Activated CD4-positive, alpha-beta T cell treated with anti-CD3 and anti-CD28 coated beads, Interleukin-2, amount 10 ng/mL, durations not matched to agents 7 days and 5 days (primary cell): ENCODE measurements at regions not wholly inside any gene's neighbourhood (a gene's known extent, or its start where the extent isn't known, plus 50 kb on each side); places are given as distances from the start of the nearest gene placed in this dataset.

Source experiments
- CTCF ChIA-PET: fragments of 350-600 bp; sonication (Branson Sonifier 250); formaldehyde crosslinking; loops from one replicate; lab custom pipeline; 2021; ENCODE audit warnings: antibody characterized with exemption; lab: Charles Lee
- POLR2A ChIA-PET: fragments of 350-600 bp; sonication (Branson Sonifier 250); formaldehyde crosslinking; loops from one replicate; lab custom pipeline; 2021; ENCODE audit warnings: antibody characterized with exemption; lab: Charles Lee
- DNase-seq: peaks from one replicate; pipeline ENCODE4 v3.0.0-alpha.2; 2020
- H3K27ac Mint-ChIP-seq: one replicate; pipeline ENCODE4 v1.8.0; 2021; ENCODE audit warnings: mild to moderate bottlenecking, moderate library complexity, mixed read lengths
- H3K27me3 Mint-ChIP-seq: one replicate; pipeline ENCODE4 v1.8.0; 2021; ENCODE audit warnings: mixed read lengths
- H3K36me3 Mint-ChIP-seq: one replicate; pipeline ENCODE4 v1.8.0; 2021; ENCODE audit warnings: low read depth, mixed read lengths
- H3K4me1 Mint-ChIP-seq: one replicate; pipeline ENCODE4 v1.8.0; 2021; ENCODE audit warnings: mixed read lengths
- H3K4me3 Mint-ChIP-seq: one replicate; pipeline ENCODE4 v1.8.0; 2021; ENCODE audit warnings: mild to moderate bottlenecking, moderate library complexity, mixed read lengths
- H3K9me3 Mint-ChIP-seq: one replicate; pipeline ENCODE4 v1.8.0; 2021; ENCODE audit warnings: mixed read lengths

GRCh38 chr17:79535728-79536025 lies 75.2 kb downstream of the RBFOX3 start:
- POLR2A ChIA-PET: no interaction called here
- CTCF ChIA-PET: no interaction called here
- H3K4me3 Mint-ChIP-seq: no peak overlapping the region
- H3K36me3 Mint-ChIP-seq: no peaks in the 10 kb centered on the region
- H3K9me3 Mint-ChIP-seq: no peaks in the 10 kb centered on the region
- DNase-seq: no peak
- no peaks in the 10 kb centered on the region for H3K27me3 Mint-ChIP-seq
- no peaks in the 10 kb centered on the region for H3K4me1 Mint-ChIP-seq
- H3K27ac Mint-ChIP-seq: no peak overlapping the region

GRCh38 chr17:79534851-79535727 lies 75.8 kb downstream of the RBFOX3 start:
- Mint-ChIP-seq H3K27ac (no peak overlapping the region), H3K4me3 (no peak overlapping the region), H3K9me3 (no peaks in the 10 kb centered on the region), H3K4me1 (no peaks in the 10 kb centered on the region), H3K36me3 (no peaks in the 10 kb centered on the region), H3K27me3 (no peaks in the 10 kb centered on the region)
- POLR2A ChIA-PET: no interaction called here
- CTCF ChIA-PET: interaction anchor here (0.7 to 1.7 kb wide), 2 partner anchors 9 to 1756 kb away, joined by 3 to 4 read pairs; no protein-coding TSS in a partner anchor
- no peak for DNase-seq

- CTCF ChIA-PET: interaction anchor here (0.7 to 1.7 kb wide), 2 partner anchors 8 to 1757 kb away, joined by 3 to 4 read pairs; no protein-coding TSS in a partner anchor
- DNase-seq: no peak
- H3K4me1 Mint-ChIP-seq: no peaks in the 10 kb centered on the region
- no peak overlapping the region for H3K4me3 Mint-ChIP-seq
- POLR2A ChIA-PET: no interaction called here
- no peaks in the 10 kb centered on the region for H3K27me3 Mint-ChIP-seq
- no peaks in the 10 kb centered on the region for H3K36me3 Mint-ChIP-seq
- H3K27ac Mint-ChIP-seq: no peak overlapping the region
- H3K9me3 Mint-ChIP-seq: no peaks in the 10 kb centered on the region
These were observed 76.7 kb downstream of the RBFOX3 start for GRCh38 chr17:79534111-79534510.

- ChIA-PET POLR2A (no interaction called here), CTCF (interaction anchor here (1.1 kb wide), 1 partner anchor 43 kb away, joined by 4 read pairs; no protein-coding TSS in a partner anchor)
- no peak for DNase-seq
- H3K27me3 Mint-ChIP-seq: no peaks in the 10 kb centered on the region
- H3K4me1 Mint-ChIP-seq: no peaks in the 10 kb centered on the region
- H3K27ac Mint-ChIP-seq: no peak overlapping the region
- no peaks in the 10 kb centered on the region for H3K9me3 Mint-ChIP-seq
- H3K4me3 Mint-ChIP-seq: no peak overlapping the region
- H3K36me3 Mint-ChIP-seq: no peaks in the 10 kb centered on the region
These were observed 77.7 kb downstream of the RBFOX3 start for GRCh38 chr17:79533116-79533515.

GRCh38 chr17:79532107-79532790 lies 78.6 kb downstream of the RBFOX3 start:
- Mint-ChIP-seq H3K36me3 (no peaks in the 10 kb centered on the region), H3K9me3 (no peaks in the 10 kb centered on the region), H3K27ac (no peak overlapping the region), H3K27me3 (no peaks in the 10 kb centered on the region), H3K4me1 (no peaks in the 10 kb centered on the region), H3K4me3 (no peak overlapping the region)
- CTCF ChIA-PET: interaction anchor here (1.1 kb wide), 1 partner anchor 44 kb away, joined by 4 read pairs; no protein-coding TSS in a partner anchor
- no peak for DNase-seq
- POLR2A ChIA-PET: no interaction called here

GRCh38 chr17:79531191-79532095 lies 79.4 kb downstream of the RBFOX3 start:
- ChIA-PET CTCF (no interaction called here), POLR2A (no interaction called here)
- Mint-ChIP-seq H3K36me3 (no peaks in the 10 kb centered on the region), H3K27me3 (no peaks in the 10 kb centered on the region), H3K9me3 (no peaks in the 10 kb centered on the region), H3K4me1 (no peaks in the 10 kb centered on the region), H3K27ac (no peak overlapping the region), H3K4me3 (no peak overlapping the region)
- DNase-seq: no peak

GRCh38 chr17:79530361-79531105 lies 80.3 kb downstream of the RBFOX3 start:
- Mint-ChIP-seq H3K36me3 (no peaks in the 10 kb centered on the region), H3K4me1 (no peaks in the 10 kb centered on the region), H3K9me3 (no peaks in the 10 kb centered on the region), H3K27me3 (no peaks in the 10 kb centered on the region), H3K27ac (peak overlapping the region; percentile 14), H3K4me3 (no peak overlapping the region)
- no peak for DNase-seq
- ChIA-PET CTCF (no interaction called here), POLR2A (no interaction called here)

GRCh38 chr17:79529661-79530081 lies 81.2 kb downstream of the RBFOX3 start:
- no peaks in the 10 kb centered on the region for H3K4me1 Mint-ChIP-seq
- ChIA-PET POLR2A (no interaction called here), CTCF (no interaction called here)
- H3K9me3 Mint-ChIP-seq: no peaks in the 10 kb centered on the region
- no peak overlapping the region for H3K4me3 Mint-ChIP-seq
- H3K27me3 Mint-ChIP-seq: no peaks in the 10 kb centered on the region
- no peaks in the 10 kb centered on the region for H3K36me3 Mint-ChIP-seq
- no peak overlapping the region for H3K27ac Mint-ChIP-seq
- DNase-seq: no peak

- Mint-ChIP-seq H3K27ac (no peak overlapping the region), H3K27me3 (no peaks in the 10 kb centered on the region)
- CTCF ChIA-PET: no interaction called here
These were observed 82.2 kb downstream of the RBFOX3 start for GRCh38 chr17:79528592-79529125.

GRCh38 chr17:79527306-79527705 lies 83.5 kb downstream of the RBFOX3 start:
- ChIA-PET CTCF (no interaction called here), POLR2A (no interaction called here)
- no peak overlapping the region for H3K27ac Mint-ChIP-seq
- no peak overlapping the region for H3K4me3 Mint-ChIP-seq
- no peak for DNase-seq
- H3K36me3 Mint-ChIP-seq: no peaks in the 10 kb centered on the region
- H3K9me3 Mint-ChIP-seq: no peaks in the 10 kb centered on the region
- H3K27me3 Mint-ChIP-seq: no peaks in the 10 kb centered on the region
- H3K4me1 Mint-ChIP-seq: no peaks in the 10 kb centered on the region

More at GRCh38 chr17:79528592-79529125, 82.2 kb downstream of the RBFOX3 start:
- H3K4me3 Mint-ChIP-seq: no peak overlapping the region
- no peak for DNase-seq
- POLR2A ChIA-PET: no interaction called here
- H3K4me1 Mint-ChIP-seq: no peaks in the 10 kb centered on the region
- H3K36me3 Mint-ChIP-seq: no peaks in the 10 kb centered on the region
- no peaks in the 10 kb centered on the region for H3K9me3 Mint-ChIP-seq

- no peak for DNase-seq
- H3K4me1 Mint-ChIP-seq: no peaks in the 10 kb centered on the region
- ChIA-PET CTCF (interaction anchor here (1.0 kb wide), 1 partner anchor 9 kb away, joined by 4 read pairs; no protein-coding TSS in a partner anchor), POLR2A (no interaction called here)
- H3K4me3 Mint-ChIP-seq: no peak overlapping the region
- H3K36me3 Mint-ChIP-seq: no peaks in the 10 kb centered on the region
- H3K27me3 Mint-ChIP-seq: no peaks in the 10 kb centered on the region
- H3K27ac Mint-ChIP-seq: no peak overlapping the region
- no peaks in the 10 kb centered on the region for H3K9me3 Mint-ChIP-seq
These were observed 84.8 kb downstream of the RBFOX3 start for GRCh38 chr17:79525793-79526677.
